Activated CD4-positive, CD25-positive, alpha-beta regulatory T cell treated with anti-CD3 and anti-CD28 coated beads, Interleukin-2, amount 50 U/mL, for 24 hours (primary cell): ENCODE measurements at regions not wholly inside any gene's neighbourhood (a gene's known extent, or its start where the extent isn't known, plus 50 kb on each side); places are given as distances from the start of the nearest gene placed in this dataset.

Experiments
- ATAC-seq, 2 donors: fragments of 150-1000 bp; cut with Tn5 transposase; one replicate each; pipeline ENCODE4 v1.10.0; 2021; ENCODE audit warnings: mild to moderate bottlenecking in 1 of 2, moderate library complexity in 1 of 2

- ATAC-seq, result no peak
Observed at GRCh38 chr2:70036290-70036689, 51.0 kb upstream of the PCBP1 start.

GRCh38 chr2:70035344-70035844 lies 51.9 kb upstream of the PCBP1 start:
- no peak for ATAC-seq

GRCh38 chr2:70030724-70031420 lies 56.4 kb upstream of the PCBP1 start:
- ATAC-seq, result no peak

GRCh38 chr2:70029814-70030409 lies 57.4 kb upstream of the PCBP1 start:
- ATAC-seq, result no peak

- ATAC-seq, result no peak
Observed at GRCh38 chr2:70024284-70024683, 62.9 kb upstream of the ASPRV1 start.

GRCh38 chr2:70019096-70019495 lies 57.7 kb upstream of the ASPRV1 start:
- no peak for ATAC-seq

GRCh38 chr2:70017962-70018361 lies 56.5 kb upstream of the ASPRV1 start:
- ATAC-seq, result no peak

- ATAC-seq, result peak in 1 of 2 donors; percentile 30
Observed at GRCh38 chr2:70014959-70015358, 53.5 kb upstream of the ASPRV1 start.

GRCh38 chr2:70012887-70013286 lies 51.5 kb upstream of the ASPRV1 start:
- ATAC-seq, result no peak

- ATAC-seq, result no peak
Observed at GRCh38 chr2:70011786-70012185, 50.4 kb upstream of the ASPRV1 start.

GRCh38 chr2:70011335-70011734 lies 49.9 kb upstream of the ASPRV1 start:
- no peak for ATAC-seq
